Fibroblast of upper back skin (primary cell): ENCODE measurements at regions not wholly inside any gene's neighbourhood (a gene's known extent, or its start where the extent isn't known, plus 50 kb on each side); places are given as distances from the start of the nearest gene placed in this dataset.

ENCODE experiments used
- DNase-seq: peaks from one replicate; pipeline ENCODE4 v3.0.0-alpha.2; 2013

DNA sequence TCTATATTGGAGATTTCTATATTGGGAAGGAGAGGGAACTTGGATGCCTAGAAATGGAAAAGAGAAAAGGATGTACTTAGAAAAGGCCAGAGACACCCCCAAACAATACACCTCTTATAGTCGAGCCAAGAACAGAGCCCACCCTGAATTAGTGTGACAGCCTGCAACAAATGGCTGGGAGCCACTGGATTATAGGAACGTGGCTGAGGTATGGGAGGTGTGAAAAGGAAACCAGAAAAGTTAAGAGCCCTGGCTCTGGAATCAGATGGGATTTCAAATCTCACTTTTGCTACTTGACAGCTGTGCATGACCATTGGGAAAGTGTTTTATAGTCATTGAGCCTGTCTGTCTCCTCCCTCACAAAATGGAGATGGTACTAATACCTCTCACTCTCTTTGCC, 394.0 kb downstream of the ZNF521 start:
- DNase-seq, result no peak

DNA sequence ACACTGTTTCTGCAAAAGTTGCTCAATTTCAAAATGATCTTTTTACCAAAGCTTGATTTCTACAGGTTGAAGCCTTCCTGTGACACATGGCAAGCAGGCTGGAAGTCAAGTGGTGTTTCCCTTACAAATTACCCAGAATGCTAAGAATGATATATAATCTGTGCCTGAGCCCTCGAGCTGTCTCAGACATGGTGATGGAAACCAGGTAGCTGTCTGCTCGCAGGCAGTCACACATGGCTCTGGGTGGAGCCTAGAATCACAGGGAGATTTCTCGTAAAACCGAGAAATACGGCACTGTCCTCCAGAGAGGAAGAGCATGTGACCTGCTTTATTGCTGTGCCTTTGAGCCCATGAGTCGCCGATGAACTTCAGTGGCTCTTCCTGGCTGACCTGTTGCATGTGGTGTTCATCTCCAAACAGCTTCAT, 392.9 kb downstream of the ZNF521 start:
- DNase-seq, result no peak

DNA sequence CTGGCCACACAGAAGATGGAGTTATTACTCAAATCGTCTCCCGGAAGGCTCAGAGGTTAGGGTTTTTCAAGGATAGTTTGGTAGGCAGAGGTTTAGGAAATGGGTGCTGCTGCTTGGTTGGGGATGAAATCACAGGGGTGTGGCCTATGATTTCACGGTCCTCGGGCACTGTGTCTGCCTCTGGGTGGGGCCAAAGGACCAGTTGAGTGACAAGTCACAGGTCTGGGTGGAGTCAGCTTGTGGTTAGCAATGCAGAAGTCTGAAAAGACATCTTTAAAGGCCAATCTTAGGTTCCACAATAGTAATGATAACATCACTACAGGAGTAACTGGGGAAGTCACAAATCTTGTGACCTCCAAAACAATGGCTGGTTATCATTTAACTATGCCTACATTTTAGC, 387.8 kb downstream of the ZNF521 start:
- DNase-seq, result no peak

DNA sequence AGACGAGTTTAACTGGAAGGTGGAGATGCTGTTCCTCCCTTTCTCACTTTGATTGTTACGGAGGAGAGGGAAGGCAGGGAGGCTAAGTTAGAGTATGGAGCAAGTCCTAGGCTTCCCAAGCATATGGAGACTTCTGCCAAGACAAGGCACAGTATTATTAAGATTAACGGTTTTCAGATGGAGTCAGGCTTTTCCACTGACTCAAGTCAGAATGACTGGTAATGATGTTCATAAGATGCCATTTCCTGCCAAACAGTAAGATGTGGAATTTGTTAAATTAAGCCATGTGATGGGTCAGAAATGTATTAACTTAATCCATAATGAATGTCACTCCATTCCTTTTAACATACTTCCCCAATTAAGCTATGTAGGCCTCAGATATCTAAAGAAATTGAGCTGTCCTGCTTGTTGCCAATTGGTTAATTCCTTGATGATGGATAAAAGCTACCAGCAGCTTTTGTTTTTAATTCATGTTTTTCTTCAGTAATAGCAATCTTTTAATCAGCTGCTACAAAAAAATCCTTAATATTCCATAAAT, 383.7 kb downstream of the ZNF521 start:
- peak; percentile 89 for DNase-seq

DNA sequence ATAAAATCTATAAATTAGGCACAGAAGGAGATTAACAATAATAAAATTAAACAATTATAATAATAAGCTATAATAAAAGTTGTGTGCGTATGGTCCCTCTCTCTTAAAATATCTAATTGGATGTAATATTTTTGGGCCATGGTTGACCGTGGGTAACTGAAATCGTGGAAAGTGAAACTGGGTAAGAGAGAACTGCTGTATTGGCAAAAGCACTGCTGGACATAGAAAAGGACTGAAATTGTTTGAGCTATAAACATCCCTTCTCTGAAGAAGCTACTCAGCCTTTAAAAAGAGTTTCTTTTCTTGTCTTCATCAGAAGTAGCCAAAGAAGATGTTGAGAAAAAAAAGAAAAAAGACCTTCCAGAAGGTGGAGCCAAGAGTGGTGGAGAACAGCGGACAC, 379.4 kb downstream of the ZNF521 start:
- DNase-seq, result no peak

DNA sequence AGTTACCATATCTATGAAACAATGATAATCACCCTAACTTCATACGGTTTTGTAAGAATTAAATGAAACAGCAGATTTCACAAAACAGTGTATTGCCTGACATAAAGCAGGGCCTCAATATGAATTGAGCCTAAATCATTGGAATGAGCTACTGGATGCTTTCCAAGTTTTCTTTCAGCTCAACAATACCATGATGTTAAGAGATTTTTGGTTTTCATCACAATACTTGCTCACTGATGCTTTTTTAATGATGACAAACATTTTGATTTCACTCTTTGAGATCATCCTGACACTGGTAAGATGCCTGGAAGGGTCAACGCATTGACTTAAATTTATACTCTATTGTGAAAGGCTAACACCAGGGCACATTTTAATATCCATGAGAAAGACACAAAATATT, 377.5 kb downstream of the ZNF521 start:
- DNase-seq, result peak; percentile 38

DNA sequence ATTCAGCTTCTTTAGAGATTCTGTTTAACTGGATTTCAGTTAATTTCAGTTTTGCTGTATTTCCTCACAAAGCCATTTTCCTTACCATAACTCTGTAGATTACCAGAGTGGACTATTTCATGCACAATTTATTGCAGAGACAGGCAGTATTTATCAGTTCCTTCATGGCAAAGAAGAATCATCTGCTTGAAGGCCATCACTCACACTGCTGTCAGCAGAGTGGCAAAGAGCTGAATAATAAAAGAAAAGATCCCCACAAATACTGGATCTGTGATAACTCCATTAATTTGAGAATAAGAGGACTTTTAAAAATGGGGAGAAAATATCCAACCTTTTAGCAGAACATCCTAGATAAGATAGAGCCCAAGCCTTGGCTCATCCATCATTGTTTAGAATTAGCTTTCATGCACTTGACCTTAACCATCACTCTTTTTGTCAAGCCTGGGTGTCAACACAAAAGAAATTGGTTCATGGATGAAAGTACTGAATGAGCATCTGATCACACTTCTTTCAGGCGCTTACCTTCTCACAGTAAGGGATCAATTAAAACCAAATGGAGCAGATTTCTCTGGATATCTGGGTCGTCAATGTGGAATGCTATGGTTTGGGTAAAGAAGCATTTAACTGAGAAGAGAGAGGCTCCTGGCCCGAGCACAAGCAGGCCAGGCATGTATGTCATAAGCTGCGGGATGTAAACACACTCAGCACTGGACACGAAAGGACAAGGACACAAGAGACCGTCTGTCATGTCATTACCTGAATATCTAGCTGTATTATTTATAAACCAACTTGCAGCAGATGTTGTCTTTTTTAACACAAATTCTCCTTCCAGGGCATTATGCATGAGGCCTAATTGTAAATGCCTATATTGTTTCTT, 376.2 kb downstream of the ZNF521 start:
- DNase-seq, result no peak

DNA sequence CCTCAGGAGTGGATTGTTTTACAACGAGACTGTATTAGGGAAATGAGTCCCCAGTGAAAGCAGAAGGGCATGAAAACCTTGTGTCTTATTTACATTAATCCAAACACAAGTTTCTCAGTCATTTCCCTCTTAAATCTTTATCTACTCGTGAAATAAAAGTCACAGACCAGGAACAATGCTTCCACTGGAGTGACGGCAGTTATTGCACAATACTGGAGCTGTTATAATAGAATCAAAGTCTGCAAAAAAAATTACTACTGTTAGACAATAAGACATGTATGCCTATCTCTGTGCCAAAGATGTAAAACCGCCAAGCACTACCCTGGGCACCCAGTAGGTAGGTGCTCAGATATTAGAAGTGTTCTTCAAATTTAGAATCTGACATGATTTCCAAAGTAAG, 375.5 kb downstream of the ZNF521 start:
- no peak for DNase-seq

DNA sequence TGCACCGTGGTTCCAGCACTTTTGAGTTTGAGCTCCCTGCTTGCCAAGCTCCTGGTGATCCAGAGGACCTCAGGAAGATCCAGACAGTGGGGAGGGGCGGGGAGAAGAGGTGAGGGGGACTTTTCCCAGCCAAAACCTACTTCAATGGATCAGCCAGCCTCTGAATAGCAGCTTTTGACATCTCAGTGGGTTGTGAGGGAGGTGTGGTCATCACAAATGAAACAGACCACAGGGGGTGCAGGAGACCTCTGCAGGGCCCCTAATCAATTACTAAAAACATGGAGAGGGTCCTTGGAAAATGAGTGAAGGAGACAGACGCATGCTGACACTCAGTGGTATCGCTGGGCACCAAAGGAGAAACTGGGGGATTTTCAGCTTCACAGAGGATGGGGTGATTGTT, 372.7 kb downstream of the ZNF521 start:
- DNase-seq, result no peak

DNA sequence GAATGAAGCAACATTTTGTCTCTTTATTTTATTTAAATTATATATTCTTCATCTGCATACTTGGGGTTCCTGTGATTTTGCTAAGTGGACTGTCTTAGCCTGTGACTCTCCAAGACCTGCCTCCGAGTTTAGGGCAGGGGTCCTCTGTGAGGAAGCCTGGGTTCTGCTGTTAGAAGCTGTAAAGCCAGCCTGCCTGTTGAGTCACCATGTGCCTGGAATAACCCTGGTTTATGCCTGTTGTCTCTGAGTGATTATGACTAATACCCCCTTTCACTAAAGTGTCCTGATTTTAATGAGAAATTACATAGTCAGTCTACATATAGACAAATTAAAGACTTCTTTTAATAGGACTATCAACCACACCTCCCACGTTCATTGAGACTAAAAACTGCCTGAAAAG, 369.1 kb downstream of the ZNF521 start:
- peak; percentile 54 for DNase-seq

DNA sequence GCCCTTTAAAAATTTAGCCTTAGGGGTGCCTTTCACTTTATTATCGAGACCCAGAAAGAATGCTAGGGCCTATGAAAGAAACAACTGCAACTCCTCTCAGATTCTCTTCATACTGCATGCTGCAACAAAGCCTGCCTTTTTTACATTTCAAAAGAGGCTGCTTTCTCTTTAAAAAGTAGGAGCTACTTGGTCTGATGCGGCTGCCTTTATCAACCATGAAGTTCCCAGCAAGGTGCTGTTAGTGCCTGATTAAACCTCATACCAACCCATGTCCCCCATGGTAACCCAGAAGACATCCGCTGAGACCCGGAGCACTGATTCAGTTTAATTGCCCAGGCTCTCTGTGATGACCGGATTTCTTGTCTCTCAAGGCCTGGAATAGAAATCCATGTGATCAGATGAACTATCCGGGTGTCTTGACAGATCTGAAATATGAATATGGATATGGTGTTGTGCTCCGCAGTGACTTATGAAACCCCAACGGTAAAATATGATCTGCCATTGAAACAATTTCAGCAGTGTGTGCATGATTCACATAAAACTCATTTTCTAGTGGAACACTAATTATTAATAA, 368.3 kb downstream of the ZNF521 start:
- DNase-seq, result no peak

DNA sequence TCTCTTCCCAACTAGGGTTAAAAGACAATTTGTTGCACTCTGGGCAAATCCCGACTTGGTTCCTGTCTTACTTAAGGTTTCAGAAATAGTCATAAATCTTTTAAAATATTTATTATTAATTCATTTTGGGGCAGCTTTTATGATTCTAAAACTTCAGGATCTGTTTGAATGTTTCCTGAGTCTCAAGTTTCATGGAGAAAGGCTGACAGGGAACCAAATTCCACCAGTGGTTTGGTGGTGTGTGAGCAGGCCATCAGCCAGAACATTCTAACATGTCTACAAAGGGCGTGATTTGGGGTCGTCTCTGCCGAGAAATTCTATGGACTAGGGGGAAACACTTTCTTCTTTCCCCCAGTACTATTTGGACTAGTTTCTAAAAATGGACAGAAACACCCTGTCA, 366.4 kb downstream of the ZNF521 start:
- DNase-seq, result peak; percentile 70

DNA sequence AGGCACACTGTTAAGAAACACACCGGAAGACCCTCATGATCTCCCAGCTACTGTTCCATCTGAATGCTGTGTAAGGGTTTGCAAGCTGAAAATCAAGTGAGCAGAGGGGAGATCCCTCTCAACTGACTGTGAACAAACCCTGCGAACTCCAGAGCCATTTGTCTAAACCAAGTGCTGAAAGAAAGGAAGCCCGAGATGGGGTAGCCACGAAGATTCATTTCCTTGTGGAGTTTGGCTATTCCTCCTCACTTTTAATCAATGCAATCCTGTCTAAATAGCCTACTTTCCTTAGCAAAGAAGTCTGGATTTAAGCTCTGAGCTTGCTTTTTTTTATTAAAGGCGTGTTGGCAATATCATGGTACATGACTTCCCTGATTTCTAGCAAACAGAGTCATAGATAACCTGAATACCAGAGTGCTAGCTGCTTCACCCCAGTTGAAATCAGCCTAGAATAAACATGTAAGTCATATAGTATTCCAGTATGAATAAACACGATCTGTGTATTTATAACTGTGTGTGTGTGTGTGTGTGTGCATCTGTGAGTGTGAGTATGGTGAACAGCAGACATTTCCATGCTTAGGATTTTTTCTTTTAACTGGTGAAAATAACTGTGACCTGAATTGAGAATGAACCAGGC, 365.2 kb downstream of the ZNF521 start:
- DNase-seq, result peak; percentile 59

DNA sequence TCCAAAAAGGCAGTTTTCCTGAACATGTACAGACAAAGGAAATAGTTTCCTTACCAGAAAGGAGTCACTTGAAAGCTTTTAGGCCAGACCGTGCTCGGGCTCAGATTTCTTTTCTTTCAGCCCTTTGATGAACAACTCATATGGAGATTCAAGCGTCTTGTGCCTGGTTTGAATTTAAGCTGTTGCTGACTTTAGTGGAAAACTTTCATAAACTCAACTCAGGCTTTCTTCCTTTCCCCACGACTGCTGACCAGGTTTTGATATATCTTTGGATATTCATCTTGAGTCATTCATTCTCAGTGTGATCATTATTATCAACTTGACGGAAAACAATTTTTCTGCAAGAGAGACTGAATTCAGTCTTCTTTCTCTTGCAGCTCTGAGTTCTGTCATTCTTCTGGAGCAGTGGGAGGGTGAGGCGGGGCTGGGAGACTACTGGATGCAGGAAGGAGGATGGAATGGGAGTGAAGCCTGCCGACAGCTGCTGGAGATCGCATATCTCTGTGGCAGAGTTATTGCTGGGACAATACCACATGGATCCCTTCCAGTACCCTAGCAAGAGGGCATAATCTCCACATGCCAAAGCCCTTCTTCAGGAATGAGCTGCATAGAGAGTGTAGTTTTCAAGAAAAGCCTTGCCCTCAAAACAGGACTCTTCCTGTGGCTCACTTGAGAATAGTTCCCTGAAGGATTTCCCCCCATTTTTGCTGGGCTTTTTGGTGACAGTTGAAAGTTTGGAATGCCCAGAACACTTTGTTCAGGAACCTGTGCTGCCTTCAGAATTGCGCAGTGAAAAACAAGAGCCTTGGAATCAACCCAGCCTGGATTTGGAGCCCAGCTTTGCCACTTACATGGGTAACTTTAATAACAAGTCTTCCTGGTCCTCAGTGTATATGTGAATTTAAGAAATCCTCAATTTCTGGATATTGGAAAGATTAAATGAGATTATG, 364.4 kb downstream of the ZNF521 start:
- DNase-seq, result peak; percentile 82

DNA sequence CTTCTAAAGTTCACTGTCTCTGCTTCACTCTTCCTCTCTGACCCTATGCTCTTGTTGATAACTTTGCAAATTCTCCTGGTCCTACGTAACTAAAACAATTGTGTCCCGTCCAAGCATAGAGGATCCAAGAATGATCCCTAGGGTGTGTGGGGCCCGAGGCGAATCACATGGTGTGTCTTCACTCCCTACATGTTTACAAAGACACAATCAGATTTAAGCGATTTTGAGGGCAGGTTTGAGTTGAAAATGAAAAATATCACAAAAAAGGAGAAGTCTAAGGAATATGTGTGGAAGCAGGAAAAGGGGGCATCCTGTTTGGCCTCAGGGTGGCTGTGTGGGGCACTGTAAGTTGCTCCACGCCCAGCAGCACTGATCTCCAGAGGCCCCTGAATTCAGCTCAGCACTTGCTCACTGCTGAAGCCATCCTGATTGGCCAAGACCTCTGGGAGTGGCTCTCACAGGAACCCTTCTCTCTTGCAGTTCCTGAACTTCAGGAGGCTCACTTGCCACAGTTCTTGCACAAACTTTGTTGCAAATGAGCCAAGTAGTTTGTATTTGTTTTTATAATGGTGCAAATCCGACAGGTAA, 363.6 kb downstream of the ZNF521 start:
- DNase-seq, result no peak

DNA sequence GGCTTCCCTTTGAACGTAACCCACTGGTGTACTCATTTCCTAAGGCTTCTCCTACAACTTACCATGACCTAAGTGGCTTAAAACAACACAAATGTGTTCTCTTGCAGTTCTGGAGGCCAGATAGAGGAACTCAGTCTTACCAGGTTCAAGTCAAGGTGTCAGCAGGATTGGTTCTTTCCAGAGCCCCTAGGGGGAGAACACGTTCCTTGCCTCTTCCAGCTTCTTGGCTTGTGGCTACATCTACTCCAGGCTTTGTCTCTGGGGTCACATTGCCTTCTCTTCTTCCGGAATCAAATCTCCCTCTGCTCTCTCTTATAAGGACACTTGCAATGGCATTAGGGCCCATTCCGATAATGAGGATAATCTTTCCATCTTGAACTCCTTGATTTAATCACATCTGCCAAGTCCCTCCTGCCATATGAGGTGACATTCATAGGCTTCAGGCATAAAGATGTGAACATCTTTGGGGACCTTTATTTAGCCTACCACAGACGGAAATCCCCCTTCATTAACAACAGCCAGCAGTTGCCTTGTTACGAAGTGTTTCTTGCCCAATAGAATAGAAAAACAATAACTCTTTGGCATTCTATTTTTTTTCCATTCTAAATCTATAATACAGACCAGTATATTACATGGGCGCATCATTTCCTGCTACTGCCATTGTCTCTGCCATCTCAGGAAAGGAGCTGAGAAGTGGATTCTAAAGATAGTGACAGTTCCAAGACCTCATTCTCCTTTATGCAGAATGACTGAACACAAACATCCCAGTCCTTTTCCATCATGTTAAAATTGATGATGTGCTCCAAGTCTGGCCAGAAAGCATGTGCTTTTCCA, 362.0 kb downstream of the ZNF521 start:
- DNase-seq, result no peak

DNA sequence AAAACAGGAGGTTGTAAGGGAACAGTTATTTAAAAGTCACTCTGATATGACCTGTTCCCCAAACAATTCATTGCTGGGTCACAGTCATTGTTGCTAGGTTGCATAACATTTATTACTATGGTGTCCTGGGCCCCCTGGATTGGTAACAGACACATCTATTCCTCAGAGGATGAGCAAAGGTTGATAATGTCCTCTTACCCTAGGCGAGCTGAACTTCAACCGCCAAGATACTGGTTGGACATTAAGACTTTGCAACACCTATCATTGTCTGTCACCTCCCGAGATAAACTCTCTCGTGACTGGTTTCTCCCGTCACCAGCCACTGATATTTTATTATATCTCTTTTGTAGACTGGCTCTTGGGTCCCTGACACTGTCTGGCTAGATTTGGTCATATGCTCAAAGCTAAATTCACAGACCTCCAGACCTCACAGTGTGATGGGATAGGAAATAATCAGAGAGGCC, 361.3 kb downstream of the ZNF521 start:
- no peak for DNase-seq

DNA sequence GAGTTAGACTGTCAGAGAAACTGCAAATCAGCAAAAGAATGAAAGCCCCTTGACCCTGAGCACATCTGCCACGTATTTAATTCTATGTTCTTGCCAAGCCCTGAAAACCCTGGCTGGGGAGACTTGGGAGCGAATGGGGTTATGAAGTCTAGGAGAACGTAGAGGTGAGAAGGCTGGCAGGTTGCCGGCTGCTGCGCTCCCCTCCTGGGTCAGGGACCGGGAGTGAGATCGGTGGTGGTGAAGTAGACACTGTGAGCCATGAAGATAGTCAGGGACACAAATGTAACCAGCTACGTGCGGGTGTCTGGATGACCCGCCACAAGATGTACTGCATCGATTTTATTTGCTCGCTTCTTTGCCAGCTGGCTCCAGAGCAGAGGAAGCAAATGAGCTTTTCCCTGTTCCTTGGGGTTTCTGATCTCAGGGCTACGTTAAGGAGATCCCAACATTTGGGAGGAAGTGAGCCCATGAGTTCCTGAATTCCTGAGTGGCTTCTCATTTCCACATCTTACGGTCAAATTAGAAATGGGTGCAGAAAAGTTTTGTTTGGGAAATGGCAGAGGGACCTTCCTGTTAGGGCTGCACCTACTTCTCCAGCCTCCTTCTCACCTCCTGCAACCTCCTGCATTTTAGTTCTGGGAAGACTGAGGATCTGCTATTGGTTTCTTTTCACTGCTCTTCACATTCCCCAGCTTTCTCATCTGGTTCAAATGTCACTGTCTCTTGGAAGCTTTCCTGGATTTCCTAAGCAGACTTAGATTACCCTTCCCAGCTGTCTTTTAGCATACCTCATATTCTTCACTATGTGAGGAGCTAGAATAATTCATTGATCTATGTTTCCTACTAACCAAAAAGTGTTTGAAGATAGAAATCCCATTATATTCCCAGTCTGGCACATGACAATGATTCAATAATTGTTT, 360.6 kb downstream of the ZNF521 start:
- no peak for DNase-seq

DNA sequence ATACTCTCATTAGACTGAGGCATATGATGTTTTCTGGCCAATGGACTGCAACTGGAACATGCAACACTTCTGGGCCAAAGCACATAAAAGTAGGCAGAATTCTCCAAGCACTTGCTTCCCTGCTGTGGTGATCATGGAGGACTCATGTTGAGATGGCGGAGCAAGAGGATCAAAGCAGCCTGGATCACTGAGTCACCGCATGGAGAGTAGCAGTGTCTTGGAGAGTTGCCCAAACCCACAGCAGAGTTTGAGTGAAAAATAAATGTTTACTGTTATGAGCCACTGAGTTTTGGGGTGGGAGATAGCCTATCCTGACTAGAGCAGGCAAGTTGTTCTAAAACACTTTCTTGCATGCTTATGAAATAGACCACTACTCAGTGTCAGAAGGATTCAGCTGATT, 359.5 kb downstream of the ZNF521 start:
- DNase-seq, result peak; percentile 50

DNA sequence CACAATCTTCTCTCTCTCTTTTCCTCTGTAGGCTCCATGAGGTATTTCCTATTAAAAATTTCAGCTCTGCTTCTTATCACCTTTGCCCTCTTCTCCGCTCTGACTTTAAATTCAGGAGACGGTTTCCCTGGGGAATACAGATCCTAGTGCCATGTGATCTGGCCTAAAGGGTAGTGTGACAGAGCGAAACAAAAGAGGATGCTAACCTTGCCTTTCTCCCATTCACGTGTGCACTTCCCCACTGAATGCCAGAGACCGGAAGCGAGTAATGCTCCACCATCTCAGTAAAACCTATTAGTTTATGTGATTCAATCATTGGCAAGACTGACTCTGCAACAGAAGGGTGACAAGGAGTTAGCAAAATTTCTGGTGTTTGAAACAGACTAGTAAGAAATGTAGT, 358.3 kb downstream of the ZNF521 start:
- DNase-seq, result peak; percentile 29
